Mucosa of rectum (tissue), 2 donors: ENCODE measurements at regions not wholly inside any gene's neighbourhood (a gene's known extent, or its start where the extent isn't known, plus 50 kb on each side); places are given as distances from the start of the nearest gene placed in this dataset.

Experiments
- H3K27ac ChIP-seq, 2 donors: one replicate each; pipeline ENCODE4 v1.7.0; 2013; ENCODE audit warnings: inconsistent platforms in 2 of 2, low read depth in 2 of 2, low read length in 2 of 2
- H3K27me3 ChIP-seq, 2 donors: one replicate each; pipeline ENCODE4 v1.7.0; 2013; ENCODE audit warnings: low read length in 2 of 2; ENCODE audit not compliant: control insufficient read depth in 2 of 2, insufficient read depth in 2 of 2
- H3K36me3 ChIP-seq, 2 donors: one replicate each; pipeline ENCODE4 v1.7.0; 2013; ENCODE audit warnings: low read length in 2 of 2; ENCODE audit not compliant: control insufficient read depth in 2 of 2, insufficient read depth in 2 of 2
- H3K4me1 ChIP-seq, 2 donors: one replicate each; pipeline ENCODE4 v1.7.0; 2013; ENCODE audit warnings: low read length in 2 of 2, mild to moderate bottlenecking in 1 of 2; ENCODE audit not compliant: control insufficient read depth in 2 of 2, insufficient read depth in 2 of 2
- H3K4me3 ChIP-seq, 2 donors: one replicate each; pipeline ENCODE4 v1.7.0; 2013; ENCODE audit warnings: low read length in 2 of 2
- H3K9ac ChIP-seq, 2 donors: one replicate each; pipeline ENCODE4 v1.7.0; 2013; ENCODE audit warnings: low read length in 2 of 2, low read depth in 1 of 2, mild to moderate bottlenecking in 1 of 2
- H3K9me3 ChIP-seq, 2 donors: one replicate each; pipeline ENCODE4 v1.7.0; 2013; ENCODE audit warnings: low read length in 2 of 2; ENCODE audit not compliant: control insufficient read depth in 2 of 2
- donor health status: healthy.
- donor health status: Normal muscosa, but diverticular disease.

DNA sequence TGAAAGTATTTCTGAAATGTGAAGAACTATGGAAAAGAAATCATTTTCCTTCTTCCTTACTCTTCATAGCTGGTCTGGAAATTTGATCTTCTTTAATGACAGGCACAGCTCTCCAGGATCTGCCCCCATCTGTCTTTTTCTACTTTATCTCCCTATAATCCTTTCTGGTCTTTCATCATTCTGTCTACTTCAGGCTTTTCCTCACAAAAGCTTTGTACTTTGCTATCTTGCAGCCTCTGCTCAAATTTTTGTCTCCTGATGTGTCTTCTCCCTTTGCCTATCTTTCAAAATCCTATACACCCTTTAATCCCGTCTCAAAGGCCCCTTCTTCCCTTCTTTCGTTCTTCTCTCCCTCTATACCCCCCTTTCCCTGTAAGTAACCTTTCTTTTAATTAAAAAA, 114.9 kb upstream of the ATP10B start:
- H3K4me3 ChIP-seq = no peak overlapping the region
- H3K36me3 ChIP-seq = no peaks in the 10 kb centered on the region
- no peaks in the 10 kb centered on the region for H3K27me3 ChIP-seq
- H3K4me1 ChIP-seq = no peaks in the 10 kb centered on the region
- H3K27ac ChIP-seq = no peak overlapping the region
- H3K9ac ChIP-seq = no peak overlapping the region
- H3K9me3 ChIP-seq = no peaks in the 10 kb centered on the region

DNA sequence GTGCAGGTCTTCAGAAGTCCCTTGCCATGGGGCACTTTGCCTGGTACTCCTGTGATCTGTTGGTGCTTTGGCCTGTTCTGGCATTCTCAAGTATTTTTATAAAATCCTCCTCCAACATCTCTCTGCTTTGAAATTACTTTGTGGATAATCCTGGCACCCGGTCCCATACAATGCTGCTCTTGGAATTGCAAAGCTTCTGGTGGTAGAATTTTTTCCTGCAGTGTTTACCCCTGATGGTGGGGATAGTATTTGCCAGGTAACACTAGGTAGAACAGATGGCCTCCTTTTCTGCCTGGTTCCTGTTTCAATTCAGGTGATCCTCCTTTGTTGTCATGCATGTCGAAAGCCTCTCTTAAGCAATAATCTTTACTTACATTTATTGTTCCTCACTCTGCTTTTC, 109.8 kb upstream of the ATP10B start:
- Histone ChIP-seq H3K27me3 (no peaks in the 10 kb centered on the region), H3K36me3 (no peaks in the 10 kb centered on the region), H3K9ac (no peak overlapping the region), H3K9me3 (no peaks in the 10 kb centered on the region), H3K4me3 (no peak overlapping the region), H3K4me1 (no peaks in the 10 kb centered on the region), H3K27ac (no peak overlapping the region)

DNA sequence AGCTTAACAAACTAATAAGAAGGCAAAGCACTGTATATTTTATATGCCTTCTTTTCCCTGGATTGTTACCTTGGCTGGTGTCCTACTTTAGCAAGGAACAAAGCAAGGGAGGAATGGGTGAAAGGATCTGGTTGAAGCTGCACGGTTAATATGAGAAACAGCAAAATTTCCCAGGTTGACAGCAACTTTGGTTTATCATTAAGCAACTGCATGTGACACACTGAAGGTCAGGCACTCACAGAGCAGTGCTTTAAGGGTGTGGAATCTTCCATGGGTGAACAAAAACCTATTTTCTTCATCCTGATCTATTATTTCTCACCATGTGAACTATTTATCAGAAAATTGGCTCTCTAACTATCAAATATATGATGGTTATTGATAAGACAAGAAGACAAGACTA, 109.0 kb upstream of the ATP10B start:
- H3K27ac ChIP-seq = no peak overlapping the region
- H3K9me3 ChIP-seq = no peaks in the 10 kb centered on the region
- H3K4me1 ChIP-seq = no peaks in the 10 kb centered on the region
- H3K36me3 ChIP-seq = no peaks in the 10 kb centered on the region
- H3K4me3 ChIP-seq = no peak overlapping the region
- H3K9ac ChIP-seq = no peak overlapping the region
- no peaks in the 10 kb centered on the region for H3K27me3 ChIP-seq

DNA sequence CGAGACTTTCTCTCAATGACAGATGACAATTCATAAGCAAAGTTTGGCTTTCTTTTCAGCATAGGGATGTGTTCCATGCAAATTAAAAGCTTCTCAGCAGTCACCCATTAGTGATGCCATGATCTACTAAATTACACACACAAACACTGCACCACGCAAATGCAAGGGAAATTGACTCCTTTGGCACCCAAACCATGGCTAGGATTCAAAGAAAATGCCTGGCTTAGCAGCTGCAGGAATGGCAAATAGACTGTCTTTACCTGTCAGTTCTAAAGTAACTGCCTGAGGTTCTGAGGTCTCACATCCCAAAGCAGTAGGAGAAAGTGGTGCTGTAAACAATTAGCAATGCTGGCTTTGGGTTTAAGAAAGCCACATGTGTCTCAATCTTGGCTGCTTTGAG, 108.6 kb upstream of the ATP10B start:
- no peak overlapping the region for H3K4me3 ChIP-seq
- no peak overlapping the region for H3K27ac ChIP-seq
- H3K4me1 ChIP-seq = no peaks in the 10 kb centered on the region

DNA sequence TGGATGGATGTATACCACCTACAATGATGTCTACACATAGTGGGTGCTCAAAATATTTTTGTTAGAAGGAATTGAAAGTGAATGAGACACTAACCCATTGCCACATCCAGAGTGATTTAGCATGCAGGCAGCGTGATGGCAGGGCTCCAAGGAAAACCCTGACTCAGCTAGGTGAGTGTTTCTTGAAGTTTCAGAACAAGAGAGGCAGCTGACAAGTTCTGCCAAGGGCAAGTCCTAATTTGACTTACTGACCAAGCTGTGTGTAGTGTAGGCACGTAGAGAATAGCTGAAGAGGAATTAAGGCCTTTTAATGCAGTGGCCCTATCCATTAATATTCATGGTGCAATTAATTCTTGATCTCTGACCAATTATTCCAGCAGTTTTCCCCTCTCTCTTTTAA, 107.8 kb upstream of the ATP10B start:
- H3K9me3 ChIP-seq = no peaks in the 10 kb centered on the region
- H3K4me1 ChIP-seq = no peaks in the 10 kb centered on the region
- no peaks in the 10 kb centered on the region for H3K27me3 ChIP-seq
- H3K36me3 ChIP-seq = no peaks in the 10 kb centered on the region
- no peak overlapping the region for H3K27ac ChIP-seq
- no peak overlapping the region for H3K9ac ChIP-seq
- no peak overlapping the region for H3K4me3 ChIP-seq

More for the DNA sequence above, 108.6 kb upstream of the ATP10B start:
- H3K9ac ChIP-seq = no peak overlapping the region
- no peaks in the 10 kb centered on the region for H3K27me3 ChIP-seq
- no peaks in the 10 kb centered on the region for H3K36me3 ChIP-seq
- H3K9me3 ChIP-seq = no peaks in the 10 kb centered on the region

DNA sequence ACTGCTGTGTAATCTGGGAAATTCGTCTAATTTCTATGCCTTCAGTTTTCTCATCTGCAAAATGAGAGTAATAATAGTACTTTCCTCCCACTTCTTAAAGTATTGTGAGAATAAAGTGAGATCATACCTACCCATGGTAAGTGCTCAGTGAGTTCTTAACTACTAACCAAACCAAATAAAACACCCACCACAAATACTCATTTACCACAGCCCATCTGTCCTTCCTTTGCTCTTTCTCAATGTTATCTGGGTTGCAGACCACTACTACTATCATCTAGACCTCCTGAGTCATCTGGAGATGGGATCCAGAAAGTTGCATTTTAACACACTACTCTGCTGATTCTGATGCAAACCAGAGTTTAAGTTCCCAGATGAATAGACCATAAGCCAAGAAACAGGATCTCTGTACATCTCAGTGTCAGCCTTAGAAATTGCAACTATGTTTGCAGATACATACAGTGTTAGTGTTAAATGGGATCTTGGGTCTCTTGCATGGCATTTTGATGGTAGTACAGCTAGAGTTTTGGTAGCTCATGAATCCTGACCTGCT, 105.4 kb upstream of the ATP10B start:
- Histone ChIP-seq H3K9me3 (no peaks in the 10 kb centered on the region), H3K36me3 (no peaks in the 10 kb centered on the region), H3K4me3 (no peak overlapping the region), H3K27me3 (no peaks in the 10 kb centered on the region), H3K9ac (no peak overlapping the region), H3K4me1 (no peaks in the 10 kb centered on the region), H3K27ac (no peak overlapping the region)

DNA sequence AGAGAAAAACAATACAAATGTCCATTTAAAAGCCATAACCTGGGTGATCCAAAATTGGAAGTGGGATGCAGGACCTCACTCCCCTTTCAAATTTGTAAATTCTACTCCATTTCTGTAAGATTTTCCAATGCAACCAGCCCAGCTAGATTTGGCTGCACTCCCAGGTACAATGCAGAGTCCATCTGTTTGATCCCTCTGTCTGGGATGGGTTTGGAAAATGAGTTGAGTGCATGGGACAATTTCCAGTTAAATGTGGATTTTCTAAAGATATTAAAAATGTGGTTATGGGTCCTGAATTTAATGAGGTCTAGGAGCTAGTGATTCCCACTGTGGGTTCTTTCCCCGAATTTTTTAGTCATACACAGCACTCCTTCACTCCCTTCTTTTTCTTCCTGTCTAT, 104.0 kb upstream of the ATP10B start:
- no peaks in the 10 kb centered on the region for H3K9me3 ChIP-seq
- H3K27me3 ChIP-seq = no peaks in the 10 kb centered on the region
- no peaks in the 10 kb centered on the region for H3K4me1 ChIP-seq
- H3K9ac ChIP-seq = no peak overlapping the region
- no peak overlapping the region for H3K27ac ChIP-seq
- no peaks in the 10 kb centered on the region for H3K36me3 ChIP-seq
- no peak overlapping the region for H3K4me3 ChIP-seq

DNA sequence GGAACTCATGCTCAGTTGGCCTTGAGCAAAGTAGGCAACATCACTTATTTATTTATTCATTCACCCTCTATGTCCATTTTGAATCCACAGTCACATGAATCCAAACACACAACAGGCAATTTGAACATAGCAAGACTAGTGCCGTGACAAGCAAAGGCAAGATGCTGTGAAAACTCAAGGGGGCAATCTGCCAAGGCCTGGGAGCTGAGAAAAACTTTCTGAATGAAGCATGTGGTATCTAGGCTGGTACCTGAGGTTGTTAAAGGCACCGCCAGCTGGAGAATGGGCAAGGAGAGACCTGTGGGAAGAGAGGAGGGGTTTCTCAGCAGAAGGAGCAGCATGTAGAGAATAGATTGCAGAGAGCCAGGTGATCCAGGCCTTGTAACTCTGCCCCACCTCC, 98.3 kb upstream of the ATP10B start:
- Histone ChIP-seq H3K4me1 (no peaks in the 10 kb centered on the region), H3K36me3 (no peaks in the 10 kb centered on the region)

DNA sequence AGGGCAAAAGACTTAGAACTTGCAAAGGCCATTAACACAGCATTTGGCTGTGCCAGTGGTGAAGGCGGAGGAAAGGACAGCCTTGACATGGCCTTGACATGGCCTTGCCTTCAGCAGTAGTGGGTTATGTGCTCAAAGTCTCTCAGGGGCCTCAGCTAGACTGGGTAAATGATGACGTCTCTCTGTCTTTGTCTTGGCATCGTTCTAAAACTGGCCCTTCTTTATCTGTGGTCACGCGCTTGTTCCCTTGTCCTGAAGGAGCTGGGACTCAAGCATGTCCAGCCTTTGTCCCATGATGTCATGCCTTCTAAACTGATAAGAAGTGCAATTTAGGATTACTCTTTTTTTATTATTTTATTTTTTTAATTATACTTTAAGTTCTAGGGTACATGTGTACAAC, 88.7 kb upstream of the ATP10B start:
- Histone ChIP-seq H3K36me3 (no peaks in the 10 kb centered on the region), H3K27me3 (no peaks in the 10 kb centered on the region), H3K4me3 (no peak overlapping the region), H3K9me3 (no peaks in the 10 kb centered on the region), H3K4me1 (peaks cover 0 to 6% of the 10 kb centered on the region in 2 donors), H3K9ac (no peak overlapping the region), H3K27ac (no peak overlapping the region)

More for the DNA sequence above, 98.3 kb upstream of the ATP10B start:
- Histone ChIP-seq H3K27me3 (no peaks in the 10 kb centered on the region), H3K9ac (no peak overlapping the region), H3K27ac (no peak overlapping the region), H3K4me3 (no peak overlapping the region), H3K9me3 (no peaks in the 10 kb centered on the region)

DNA sequence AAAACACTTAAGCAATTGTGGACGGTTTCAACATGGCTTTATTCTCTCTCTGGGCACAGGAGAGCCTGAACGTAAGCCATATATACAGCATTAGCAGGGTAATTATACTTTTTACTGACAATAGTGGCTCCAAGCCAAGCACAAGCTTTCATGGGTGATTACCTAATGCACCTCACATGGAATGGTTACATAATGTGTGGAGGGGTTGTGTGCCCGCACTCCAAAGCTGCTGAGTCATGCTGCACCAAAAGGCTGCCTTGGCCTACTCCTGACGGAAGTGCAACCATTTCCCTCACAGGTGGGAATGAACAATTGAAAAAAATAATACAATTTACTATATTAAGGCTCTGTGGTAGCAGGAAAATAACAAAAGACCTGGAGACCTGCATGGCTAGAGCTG, 86.5 kb upstream of the ATP10B start:
- H3K9ac ChIP-seq = no peak overlapping the region
- no peaks in the 10 kb centered on the region for H3K27me3 ChIP-seq
- no peak overlapping the region for H3K4me3 ChIP-seq
- peaks cover 0 to 6% of the 10 kb centered on the region in 2 donors for H3K4me1 ChIP-seq
- no peaks in the 10 kb centered on the region for H3K36me3 ChIP-seq
- H3K9me3 ChIP-seq = no peaks in the 10 kb centered on the region
- no peak overlapping the region for H3K27ac ChIP-seq

DNA sequence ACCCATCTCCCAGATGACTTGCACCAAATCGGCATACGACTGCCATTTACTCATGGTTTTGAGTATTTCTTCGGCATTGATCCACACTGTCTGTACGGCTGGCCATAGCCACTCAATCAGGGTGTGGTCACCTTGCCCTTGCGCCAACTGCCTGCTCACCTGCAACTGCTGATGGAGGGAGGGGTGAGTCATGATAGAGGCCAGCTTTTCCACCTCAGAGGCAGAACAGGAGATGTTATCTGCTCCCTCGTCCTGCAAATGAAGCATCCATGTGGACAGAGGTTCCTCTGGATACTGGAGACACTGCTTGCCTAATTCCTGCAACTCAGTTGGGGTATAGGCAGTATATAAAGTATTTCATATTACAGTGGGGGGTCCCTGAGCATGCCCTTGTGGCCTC, 85.6 kb upstream of the ATP10B start:
- no peak overlapping the region for H3K9ac ChIP-seq
- H3K27ac ChIP-seq = no peak overlapping the region
- H3K4me3 ChIP-seq = no peak overlapping the region

More for the DNA sequence above, 85.6 kb upstream of the ATP10B start:
- Histone ChIP-seq H3K9me3 (no peaks in the 10 kb centered on the region), H3K4me1 (peaks cover 0 to 6% of the 10 kb centered on the region in 2 donors), H3K27me3 (no peaks in the 10 kb centered on the region), H3K36me3 (no peaks in the 10 kb centered on the region)
